ENCODE measurements at regions not wholly inside any gene's neighbourhood (a gene's known extent, or its start where the extent isn't known, plus 50 kb on each side); places are given as distances from the start of the nearest gene placed in this dataset.

DNA sequence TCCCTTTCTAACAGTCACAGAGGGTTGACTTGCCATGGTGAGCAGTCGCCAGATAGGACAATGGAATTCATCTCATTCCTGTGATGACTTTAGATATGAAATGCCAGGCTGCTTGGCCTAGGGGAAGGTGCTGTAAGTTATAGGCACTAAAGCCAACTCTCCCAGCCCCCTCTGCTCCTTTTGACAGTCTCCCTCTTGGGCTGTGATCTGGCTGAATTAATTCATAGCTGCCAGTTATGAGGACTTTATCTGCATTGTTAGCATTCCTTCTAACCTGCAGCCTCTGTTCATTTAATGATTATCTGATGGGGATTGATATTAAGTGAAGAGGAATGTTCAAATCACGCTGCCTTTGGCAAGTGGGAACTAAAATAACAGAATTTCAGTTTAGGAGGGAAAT is 427.1 kb upstream of the RASGRP1 start:
- Histone ChIP-seq H3K36me3 (ENCODE audit: insufficient read depth, low read length) (no peaks in the 10 kb centered on the region), H3K9me3 (ENCODE audit: low read length) (no peaks in the 10 kb centered on the region), H3K79me2 (ENCODE audit: insufficient read depth, low read length) (no peaks in the 10 kb centered on the region), H3K4me3 (ENCODE audit: low read depth, low read length, poor library complexity, severe bottlenecking) (no peak overlapping the region), H3K4me1 (ENCODE audit: insufficient read depth, low read length, severe bottlenecking) (no peaks in the 10 kb centered on the region), H2AFZ (ENCODE audit: low read length) (no peak overlapping the region), H3K9ac (ENCODE audit: low read length) (no peak overlapping the region), H3K27ac (ENCODE audit: low read depth, low read length, poor library complexity, severe bottlenecking) (no peak overlapping the region), H4K20me1 (ENCODE audit: insufficient read depth, low read length) (no peaks in the 10 kb centered on the region), H3K27me3 (ENCODE audit: insufficient read depth, low read length) (0 out of 2 replicates have a peak, but pooled peaks cover 6% of the 10 kb centered on the region), H3K9me2 (ENCODE audit: low read depth, low read length) (no peaks in the 10 kb centered on the region), H3F3A (ENCODE audit: insufficient read depth, low read length) (no peaks in the 10 kb centered on the region), H3K4me2 (ENCODE audit: low read length) (no peak overlapping the region)
- TF ChIP-seq, protein P1, sequence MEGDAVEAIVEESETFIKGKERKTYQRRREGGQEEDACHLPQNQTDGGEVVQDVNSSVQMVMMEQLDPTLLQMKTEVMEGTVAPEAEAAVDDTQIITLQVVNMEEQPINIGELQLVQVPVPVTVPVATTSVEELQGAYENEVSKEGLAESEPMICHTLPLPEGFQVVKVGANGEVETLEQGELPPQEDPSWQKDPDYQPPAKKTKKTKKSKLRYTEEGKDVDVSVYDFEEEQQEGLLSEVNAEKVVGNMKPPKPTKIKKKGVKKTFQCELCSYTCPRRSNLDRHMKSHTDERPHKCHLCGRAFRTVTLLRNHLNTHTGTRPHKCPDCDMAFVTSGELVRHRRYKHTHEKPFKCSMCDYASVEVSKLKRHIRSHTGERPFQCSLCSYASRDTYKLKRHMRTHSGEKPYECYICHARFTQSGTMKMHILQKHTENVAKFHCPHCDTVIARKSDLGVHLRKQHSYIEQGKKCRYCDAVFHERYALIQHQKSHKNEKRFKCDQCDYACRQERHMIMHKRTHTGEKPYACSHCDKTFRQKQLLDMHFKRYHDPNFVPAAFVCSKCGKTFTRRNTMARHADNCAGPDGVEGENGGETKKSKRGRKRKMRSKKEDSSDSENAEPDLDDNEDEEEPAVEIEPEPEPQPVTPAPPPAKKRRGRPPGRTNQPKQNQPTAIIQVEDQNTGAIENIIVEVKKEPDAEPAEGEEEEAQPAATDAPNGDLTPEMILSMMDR (IDR thresholded peaks at IDR 0.05; ENCODE audit: low read length), result no peak
- no peak for TF ChIP-seq EZH2 (IDR thresholded peaks at IDR 0.05; ENCODE audit: borderline replicate concordance, low read length)

DNA sequence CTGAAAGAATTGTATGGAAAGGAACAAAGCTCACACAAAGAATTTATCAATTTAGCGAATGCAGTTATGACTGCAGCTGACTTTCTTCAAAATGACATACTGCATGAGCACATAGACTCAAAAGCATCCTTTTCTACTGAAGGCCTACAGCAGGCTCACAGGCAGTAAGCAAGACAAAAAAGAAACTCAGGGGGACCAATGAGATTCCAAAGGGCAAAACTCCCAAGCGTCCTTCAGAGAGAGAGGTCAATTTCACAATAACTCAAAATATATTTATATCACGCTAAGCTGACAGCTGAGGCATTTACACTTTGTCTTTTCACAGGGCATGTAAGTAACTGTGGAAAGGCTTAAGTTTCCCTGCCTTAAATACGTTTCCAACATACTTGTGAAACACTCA is 427.9 kb upstream of the RASGRP1 start:
- Histone ChIP-seq H3K4me1 (ENCODE audit: insufficient read depth, low read length, severe bottlenecking) (no peaks in the 10 kb centered on the region), H2AFZ (ENCODE audit: low read length) (no peak overlapping the region), H3K79me2 (ENCODE audit: insufficient read depth, low read length) (no peaks in the 10 kb centered on the region), H3F3A (ENCODE audit: insufficient read depth, low read length) (no peaks in the 10 kb centered on the region), H3K4me3 (ENCODE audit: low read depth, low read length, poor library complexity, severe bottlenecking) (no peak overlapping the region), H3K27ac (ENCODE audit: low read depth, low read length, poor library complexity, severe bottlenecking) (no peak overlapping the region), H3K9me2 (ENCODE audit: low read depth, low read length) (no peaks in the 10 kb centered on the region), H3K27me3 (ENCODE audit: insufficient read depth, low read length) (0 out of 2 replicates have a peak, but pooled peaks cover 6% of the 10 kb centered on the region), H3K4me2 (ENCODE audit: low read length) (no peak overlapping the region), H3K9me3 (ENCODE audit: low read length) (no peaks in the 10 kb centered on the region), H3K9ac (ENCODE audit: low read length) (no peak overlapping the region), H3K36me3 (ENCODE audit: insufficient read depth, low read length) (no peaks in the 10 kb centered on the region), H4K20me1 (ENCODE audit: insufficient read depth, low read length) (no peaks in the 10 kb centered on the region)
- TF ChIP-seq, protein P1 (IDR thresholded peaks at IDR 0.05; ENCODE audit: low read length), result no peak
- no peak for TF ChIP-seq EZH2 (IDR thresholded peaks at IDR 0.05; ENCODE audit: borderline replicate concordance, low read length)

DNA sequence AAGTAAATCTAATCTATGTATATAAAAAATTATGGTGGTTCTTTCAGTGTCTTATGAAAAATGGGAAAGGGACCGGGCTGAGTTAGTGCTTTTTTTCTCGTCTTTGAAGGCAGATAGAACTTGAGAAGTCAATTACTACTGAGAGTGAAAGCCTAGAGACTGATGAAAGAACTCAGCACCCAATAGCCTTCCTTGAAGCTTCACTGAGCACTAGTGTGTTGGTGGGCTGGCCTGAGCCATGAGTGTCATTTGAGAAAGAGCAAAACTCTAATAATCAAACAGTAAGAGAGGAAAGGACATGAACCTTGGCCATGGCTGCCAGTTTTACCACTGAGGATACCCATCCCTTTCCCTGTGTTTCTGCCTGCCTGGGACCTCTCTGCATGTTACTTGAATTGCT is 428.3 kb upstream of the RASGRP1 start:
- H3K79me2 ChIP-seq (ENCODE audit: insufficient read depth, low read length), result no peaks in the 10 kb centered on the region
- no peak overlapping the region for H3K9ac ChIP-seq (ENCODE audit: low read length)
- H3F3A ChIP-seq (ENCODE audit: insufficient read depth, low read length), result no peaks in the 10 kb centered on the region
- no peaks in the 10 kb centered on the region for H3K4me1 ChIP-seq (ENCODE audit: insufficient read depth, low read length, severe bottlenecking)
- no peak overlapping the region for H3K4me3 ChIP-seq (ENCODE audit: low read depth, low read length, poor library complexity, severe bottlenecking)
- H2AFZ ChIP-seq (ENCODE audit: low read length), result no peak overlapping the region
- H4K20me1 ChIP-seq (ENCODE audit: insufficient read depth, low read length), result no peaks in the 10 kb centered on the region
- no peak overlapping the region for H3K4me2 ChIP-seq (ENCODE audit: low read length)
- no peaks in the 10 kb centered on the region for H3K36me3 ChIP-seq (ENCODE audit: insufficient read depth, low read length)
- no peak overlapping the region for H3K27ac ChIP-seq (ENCODE audit: low read depth, low read length, poor library complexity, severe bottlenecking)
- TF ChIP-seq, protein P1 (IDR thresholded peaks at IDR 0.05; ENCODE audit: low read length), result no peak
- no peak for TF ChIP-seq EZH2 (IDR thresholded peaks at IDR 0.05; ENCODE audit: borderline replicate concordance, low read length)
- 0 out of 2 replicates have a peak, but pooled peaks cover 6% of the 10 kb centered on the region for H3K27me3 ChIP-seq (ENCODE audit: insufficient read depth, low read length)
- H3K9me3 ChIP-seq (ENCODE audit: low read length), result no peaks in the 10 kb centered on the region
- no peaks in the 10 kb centered on the region for H3K9me2 ChIP-seq (ENCODE audit: low read depth, low read length)
